ENCODE measurements at regions not wholly inside any gene's neighbourhood (a gene's known extent, or its start where the extent isn't known, plus 50 kb on each side); places are given as distances from the start of the nearest gene placed in this dataset.

- Histone ChIP-seq H3K4me3 (ENCODE audit: low read length in 3 of 3) (peak overlapping the region in 2 of 3 donors; percentile 38 to 55), H3K27ac (ENCODE audit: low read depth in 2 of 2, low read length in 2 of 2) (peak overlapping the region in 1 of 2 donors; percentile 55), H3K36me3 (ENCODE audit: control insufficient read depth in 2 of 3, insufficient read depth in 3 of 3, low read length in 3 of 3) (no peaks in the 10 kb centered on the region), H3K4me1 (ENCODE audit: control insufficient read depth in 2 of 3, insufficient read depth in 2 of 3, low read depth in 1 of 3, low read length in 3 of 3) (peaks cover 0 to 9% (median 0%) of the 10 kb centered on the region in 3 donors), H3K9ac (ENCODE audit: low read length in 3 of 3) (peak overlapping the region in 1 of 3 donors; percentile 71), H3K9me3 (ENCODE audit: control insufficient read depth in 2 of 3, insufficient read depth in 1 of 3, low read length in 3 of 3) (no peaks in the 10 kb centered on the region), H3K27me3 (ENCODE audit: control insufficient read depth, insufficient read depth, low read length) (no peaks in the 10 kb centered on the region)
- no peak for TF ChIP-seq CTCF (IDR thresholded peaks at IDR 0.05; ENCODE audit: borderline replicate concordance, extremely low read depth, insufficient read depth)
- intact Hi-C loops (cut with DNase I), result no loop called here
- FAIRE-seq (no peak), DNase-seq (no peak)
Measured at GRCh38 chr22:46026899-46027210, 49.9 kb upstream of the WNT7B start.

- Histone ChIP-seq H3K4me1 (ENCODE audit: control insufficient read depth in 2 of 3, insufficient read depth in 2 of 3, low read depth in 1 of 3, low read length in 3 of 3) (peaks cover 0 to 9% (median 0%) of the 10 kb centered on the region in 3 donors), H3K27me3 (ENCODE audit: control insufficient read depth, insufficient read depth, low read length) (no peaks in the 10 kb centered on the region), H3K4me3 (ENCODE audit: low read length in 3 of 3) (peak overlapping the region in 2 of 3 donors; percentile 38 to 55), H3K9ac (ENCODE audit: low read length in 3 of 3) (peak overlapping the region in 2 of 3 donors; percentile 12 to 71), H3K36me3 (ENCODE audit: control insufficient read depth in 2 of 3, insufficient read depth in 3 of 3, low read length in 3 of 3) (no peaks in the 10 kb centered on the region), H3K9me3 (ENCODE audit: control insufficient read depth in 2 of 3, insufficient read depth in 1 of 3, low read length in 3 of 3) (no peaks in the 10 kb centered on the region), H3K27ac (ENCODE audit: low read depth in 2 of 2, low read length in 2 of 2) (peak overlapping the region; percentile 50 to 67)
- intact Hi-C loops (cut with DNase I), result no loop called here
- DNase-seq, result peak; percentile 61 to 91 (median 76)
- no peak for FAIRE-seq
- TF ChIP-seq CTCF (IDR thresholded peaks at IDR 0.05; ENCODE audit: borderline replicate concordance, extremely low read depth, insufficient read depth), result peak; percentile 31
Measured at GRCh38 chr22:46027211-46028105, 50.5 kb upstream of the WNT7B start.

- Histone ChIP-seq H3K27me3 (ENCODE audit: control insufficient read depth, insufficient read depth, low read length) (no peaks in the 10 kb centered on the region), H3K36me3 (ENCODE audit: control insufficient read depth in 2 of 3, insufficient read depth in 3 of 3, low read length in 3 of 3) (no peaks in the 10 kb centered on the region), H3K9me3 (ENCODE audit: control insufficient read depth in 2 of 3, insufficient read depth in 1 of 3, low read length in 3 of 3) (no peaks in the 10 kb centered on the region), H3K9ac (ENCODE audit: low read length in 3 of 3) (peak overlapping the region in 1 of 3 donors; percentile 61), H3K4me1 (ENCODE audit: control insufficient read depth in 2 of 3, insufficient read depth in 2 of 3, low read depth in 1 of 3, low read length in 3 of 3) (peaks cover 0 to 9% (median 0%) of the 10 kb centered on the region in 3 donors), H3K27ac (ENCODE audit: low read depth in 2 of 2, low read length in 2 of 2) (peak overlapping the region in 1 of 2 donors; percentile 67), H3K4me3 (ENCODE audit: low read length in 3 of 3) (no peak overlapping the region)
- intact Hi-C loops (cut with DNase I), result no loop called here
- no peak for TF ChIP-seq CTCF (IDR thresholded peaks at IDR 0.05; ENCODE audit: borderline replicate concordance, extremely low read depth, insufficient read depth)
- peak in 2 of 5 donors; percentile 37 to 66 for DNase-seq
- FAIRE-seq, result no peak
Measured at GRCh38 chr22:46028106-46028991, 51.4 kb upstream of the WNT7B start.
